IPS DF 4.7 (cell line): ENCODE measurements at regions not wholly inside any gene's neighbourhood (a gene's known extent, or its start where the extent isn't known, plus 50 kb on each side); places are given as distances from the start of the nearest gene placed in this dataset.

ENCODE experiments used
- DNase-seq: peaks from one replicate; pipeline ENCODE4 v3.0.0-alpha.2; 2013; ENCODE audit warnings: low spot score; ENCODE audit errors: extremely low read depth

- DNase-seq = no peak
Measured at GRCh38 chr10:94085766-94086437, 92.2 kb downstream of the PLCE1 start.

GRCh38 chr10:94088926-94089381 lies 95.2 kb downstream of the PLCE1 start:
- DNase-seq = no peak

GRCh38 chr10:94091649-94092048 lies 97.9 kb downstream of the PLCE1 start:
- DNase-seq = no peak

- no peak for DNase-seq
Measured at GRCh38 chr10:94092848-94093247, 99.1 kb downstream of the PLCE1 start.

- no peak for DNase-seq
Measured at GRCh38 chr10:94093286-94093905, 99.7 kb downstream of the PLCE1 start.

GRCh38 chr10:94094540-94094939 lies 100.8 kb downstream of the PLCE1 start:
- no peak for DNase-seq

- DNase-seq = no peak
Measured at GRCh38 chr10:94097656-94098055, 103.9 kb downstream of the PLCE1 start.

GRCh38 chr10:94098896-94099295 lies 105.2 kb downstream of the PLCE1 start:
- DNase-seq = no peak

- no peak for DNase-seq
Measured at GRCh38 chr10:94101894-94102293, 108.2 kb downstream of the PLCE1 start.

- DNase-seq = no peak
Measured at GRCh38 chr10:94102436-94102835, 108.7 kb downstream of the PLCE1 start.

- no peak for DNase-seq
Measured at GRCh38 chr10:94103192-94103591, 109.5 kb downstream of the PLCE1 start.

GRCh38 chr10:94103801-94104221 lies 110.1 kb downstream of the PLCE1 start:
- DNase-seq = no peak

- no peak for DNase-seq
Measured at GRCh38 chr10:94104316-94105000, 110.7 kb downstream of the PLCE1 start.

GRCh38 chr10:94105226-94105625 lies 111.5 kb downstream of the PLCE1 start:
- DNase-seq = no peak

GRCh38 chr10:94107191-94107590 lies 113.5 kb downstream of the PLCE1 start:
- no peak for DNase-seq

GRCh38 chr10:94108200-94108599 lies 114.5 kb downstream of the PLCE1 start:
- DNase-seq = no peak

GRCh38 chr10:94111367-94111766 lies 117.6 kb downstream of the PLCE1 start:
- DNase-seq = no peak

GRCh38 chr10:94112321-94112720 lies 118.6 kb downstream of the PLCE1 start:
- DNase-seq = no peak

- no peak for DNase-seq
Measured at GRCh38 chr10:94115725-94116124, 122.0 kb downstream of the PLCE1 start.

GRCh38 chr10:94116848-94117247 lies 123.1 kb downstream of the PLCE1 start:
- no peak for DNase-seq

- no peak for DNase-seq
Measured at GRCh38 chr10:94122211-94122610, 128.5 kb downstream of the PLCE1 start.

- no peak for DNase-seq
Measured at GRCh38 chr10:94123258-94123995, 129.7 kb downstream of the PLCE1 start.
